GM12878 (cell line): ENCODE measurements at regions not wholly inside any gene's neighbourhood (a gene's known extent, or its start where the extent isn't known, plus 50 kb on each side); places are given as distances from the start of the nearest gene placed in this dataset.

Source experiments
- ATAC-seq: fragments of 200-7000 bp; cut with Tn5 transposase; 3 replicates; pipeline ENCODE4 v1.9.1; 2020; ENCODE audit warnings: mild to moderate bottlenecking, moderate library complexity
- BruUV-seq: library from RNA; stranded (reverse); fragments of 400-500 nt; replicated peaks from 2 replicates; lab custom pipeline; 2021; lab: Mats Ljungman, UMichigan
- CTCF ChIA-PET: fragments of 300-600 bp; sonication (Branson Sonifier 250); formaldehyde crosslinking; extraction: SDS; loops from one replicate; lab custom pipeline; 2021; ENCODE audit warnings: inconsistent platforms; lab: Yijun Ruan, JAX
- POLR2A ChIA-PET: fragments of 350-600 bp; formaldehyde crosslinking; extraction: SDS; loops from one replicate; lab custom pipeline; 2021; ENCODE audit warnings: inconsistent platforms; lab: Charles Lee
- RAD21 ChIA-PET: fragments of 300-600 bp; sonication (Branson Sonifier 250); formaldehyde crosslinking; loops from one replicate; lab custom pipeline; 2023; ENCODE audit warnings: antibody characterized with exemption; ENCODE audit not compliant: unreplicated experiment; lab: Charles Lee
- SMC1A ChIA-PET: fragments of 300-600 bp; sonication (Branson Sonifier 250); formaldehyde crosslinking; loops from one replicate; lab custom pipeline; 2023; ENCODE audit not compliant: unreplicated experiment, uncharacterized antibody; lab: Charles Lee
- DNase-seq: peaks from one replicate; pipeline ENCODE4 v3.0.0-alpha.2; 2011; ENCODE audit warnings: low read depth, low spot score
- FAIRE-seq: peaks from 3 replicates; lab custom pipeline; 2011; peaks lifted over from hg19 to GRCh38; lab: Jason Lieb, UNC
- H2AFZ ChIP-seq: 2 replicates; pipeline ENCODE4 v1.6.0; 2011; ENCODE audit warnings: low read depth, low read length, control low read depth; ENCODE audit not compliant: control insufficient read depth
- H3K27ac ChIP-seq: 2 replicates; pipeline ENCODE4 v1.5.1; 2011; ENCODE audit warnings: control low read depth; ENCODE audit not compliant: control insufficient read depth, insufficient read depth
- H3K27me3 ChIP-seq, 2 experiments: replicated peaks in 1 of 2; 2 replicates each; pipeline versions ENCODE4 v1.6.0 to v1.6.1; 2011; ENCODE audit warnings: low read length in 1 of 2; ENCODE audit not compliant: control insufficient read depth in 2 of 2, insufficient read depth in 2 of 2
- H3K36me3 ChIP-seq, 2 experiments: 2 replicates each; pipeline ENCODE4 v1.5.1; 2011; ENCODE audit warnings: low read length in 1 of 2; ENCODE audit not compliant: control insufficient read depth in 2 of 2, insufficient read depth in 2 of 2
- H3K4me1 ChIP-seq: 2 replicates; pipeline ENCODE4 v1.6.1; 2011; ENCODE audit warnings: mild to moderate bottlenecking, low read length, moderate library complexity, mixed read lengths; ENCODE audit not compliant: control insufficient read depth, insufficient read depth
- H3K4me2 ChIP-seq: 2 replicates; pipeline ENCODE4 v1.6.0; 2011; ENCODE audit warnings: control low read depth; ENCODE audit not compliant: control insufficient read depth, insufficient read depth
- H3K4me3 ChIP-seq: fragments of 200-600 bp; sonication (generic); 2 replicates; pipeline ENCODE4 v1.5.1; 2016
- H3K79me2 ChIP-seq: 2 replicates; pipeline ENCODE4 v1.6.0; 2011; ENCODE audit warnings: low read length; ENCODE audit not compliant: control insufficient read depth, insufficient read depth
- H3K9ac ChIP-seq: 2 replicates; pipeline ENCODE4 v1.8.0; 2011; ENCODE audit warnings: low read length, control low read depth, mixed read lengths; ENCODE audit not compliant: control insufficient read depth, insufficient read depth
- H3K9me3 ChIP-seq: replicated peaks from 3 replicates; pipeline ENCODE4 v1.5.1; 2011; ENCODE audit warnings: mild to moderate bottlenecking, low read length; ENCODE audit not compliant: control insufficient read depth, insufficient read depth
- H4K20me1 ChIP-seq: 2 replicates; pipeline ENCODE4 v1.6.0; 2011; ENCODE audit not compliant: control insufficient read depth, insufficient read depth
- BMI1 ChIP-seq: fragments of 450-650 bp; IDR thresholded peaks from 2 replicates; pipeline ENCODE4 v1.6.1; 2016; ENCODE audit warnings: mild to moderate bottlenecking, moderate library complexity, borderline replicate concordance
- CBX3 ChIP-seq: fragments of 200-600 bp; sonication (generic); IDR thresholded peaks from 2 replicates; pipeline ENCODE4 v1.6.1; 2016; ENCODE audit warnings: low read depth, borderline replicate concordance
- CREB1 ChIP-seq: IDR thresholded peaks from 2 replicates; pipeline ENCODE4 v1.6.1; 2012; ENCODE audit warnings: low read depth, mild to moderate bottlenecking, inconsistent platforms
- MXI1 ChIP-seq: fragments of 150-350 bp; IDR thresholded peaks from 2 replicates; pipeline ENCODE4 v1.6.1; 2011; ENCODE audit warnings: low read depth, mild to moderate bottlenecking, inconsistent platforms, low read length, improper control_type of control experiment
- PAX5 ChIP-seq: IDR thresholded peaks from 2 replicates; pipeline ENCODE4 v1.6.1; 2011; ENCODE audit warnings: low read depth, low read length, borderline replicate concordance
- POU2F2 ChIP-seq: IDR thresholded peaks from 3 replicates; pipeline ENCODE4 v1.6.1; 2011; ENCODE audit warnings: low read depth, mild to moderate bottlenecking, low read length, borderline replicate concordance
- RUNX3 ChIP-seq: IDR thresholded peaks from 2 replicates; pipeline ENCODE4 v1.6.1; 2012; ENCODE audit warnings: low read length, inconsistent platforms
- SMAD1 ChIP-seq: fragments of 450-650 bp; IDR thresholded peaks from 2 replicates; pipeline ENCODE4 v1.6.1; 2018; ENCODE audit warnings: mild to moderate bottlenecking, low read depth; ENCODE audit not compliant: partially characterized antibody
- TCF3 ChIP-seq: IDR thresholded peaks from 2 replicates; pipeline ENCODE4 v1.6.1; 2012; ENCODE audit warnings: low read depth, mild to moderate bottlenecking, low read length, borderline replicate concordance; ENCODE audit not compliant: insufficient read depth
- WRNIP1 ChIP-seq: IDR thresholded peaks from 2 replicates; pipeline ENCODE4 v1.6.1; 2011; ENCODE audit warnings: low read depth, low read length, improper control_type of control experiment, borderline replicate concordance
- YBX1 ChIP-seq: fragments of 450-650 bp; IDR thresholded peaks from 2 replicates; pipeline ENCODE4 v1.6.1; 2016; ENCODE audit warnings: antibody characterized with exemption
- ZBED1 ChIP-seq: IDR thresholded peaks from 2 replicates; pipeline ENCODE4 v1.6.1; 2016; ENCODE audit warnings: borderline replicate concordance
- WGBS: methylation state at CpG from one replicate; pipeline ENCODE4 v1.1.6; 2016; ENCODE audit warnings: low lambda C conversion rate; ENCODE audit not compliant: insufficient replicate concordance, insufficient coverage; ENCODE audit errors: missing lambda C conversion rate; 5-methylcytosine and 5-hydroxymethylcytosine counted together
- in situ Hi-C: fragments of 300-500 bp; cut with MboI; formaldehyde crosslinking; loops from 9 replicates; pipeline ENCODE4 v1.14.3; 2018; ENCODE audit warnings: mixed read lengths
- intact Hi-C: fragments of 100-400 bp; cut with micrococcal nuclease; formaldehyde crosslinking; loops from one replicate; pipeline ENCODE4 v1.14.2; 2022; ENCODE audit not compliant: unreplicated experiment

- Histone ChIP-seq H4K20me1 (no peaks in the 10 kb centered on the region), H3K4me1 (no peaks in the 10 kb centered on the region), H3K27me3 (no peaks in the 10 kb centered on the region), H3K9me3 (no peaks in the 10 kb centered on the region), H3K4me3 (no peak overlapping the region), H3K36me3 (no peaks in the 10 kb centered on the region), H3K27ac (no peak overlapping the region), H3K79me2 (no peaks in the 10 kb centered on the region), H3K9ac (no peak overlapping the region), H2AFZ (no peak overlapping the region), H3K4me2 (no peak overlapping the region)
- intact Hi-C loops (no loop called here), in situ Hi-C loops (no loop called here)
- no peak for ATAC-seq
- POLR2A ChIA-PET, result no interaction called here
- peak; percentile 24 for DNase-seq
- CTCF ChIA-PET, result no interaction called here
- no TSS peak for BruUV-seq
- 27% methylated on average over 4 of the region's 4 CpGs for WGBS
- TF ChIP-seq SMAD1 (no peak), CREB1 (no peak), CBX3 (no peak), WRNIP1 (no peak)
- no peak for FAIRE-seq
- SMC1A ChIA-PET, result no interaction called here
- RAD21 ChIA-PET, result no interaction called here
Measured at GRCh38 chr2:116717832-116718231, 1096.7 kb upstream of the DDX18 start.

GRCh38 chr2:116718451-116718850 lies 1096.0 kb upstream of the DDX18 start:
- Histone ChIP-seq H2AFZ (no peak overlapping the region), H3K27me3 (no peaks in the 10 kb centered on the region), H4K20me1 (no peaks in the 10 kb centered on the region), H3K4me1 (no peaks in the 10 kb centered on the region), H3K9me3 (no peaks in the 10 kb centered on the region), H3K9ac (no peak overlapping the region), H3K4me3 (no peak overlapping the region), H3K79me2 (no peaks in the 10 kb centered on the region), H3K36me3 (no peaks in the 10 kb centered on the region), H3K27ac (no peak overlapping the region), H3K4me2 (no peak overlapping the region)
- no peak for DNase-seq
- FAIRE-seq, result no peak
- ATAC-seq, result no peak
- SMC1A ChIA-PET, result no interaction called here
- no TSS peak for BruUV-seq
- intact Hi-C loops (no loop called here), in situ Hi-C loops (no loop called here)
- POLR2A ChIA-PET, result no interaction called here
- RAD21 ChIA-PET, result no interaction called here
- CTCF ChIA-PET, result no interaction called here
- 46% methylated on average over 4 of the region's 4 CpGs for WGBS
- TF ChIP-seq CBX3 (no peak), RUNX3 (no peak), POU2F2 (no peak), PAX5 (no peak), SMAD1 (no peak), BMI1 (no peak), ZBED1 (no peak), TCF3 (no peak), MXI1 (no peak), YBX1 (no peak)
